Astrocyte (in vitro differentiated cells and primary cell): ENCODE measurements at regions not wholly inside any gene's neighbourhood (a gene's known extent, or its start where the extent isn't known, plus 50 kb on each side); places are given as distances from the start of the nearest gene placed in this dataset.

Source experiments
- EZH2 ChIP-seq: IDR thresholded peaks from 2 replicates; pipeline ENCODE4 v1.6.1; 2012; ENCODE audit warnings: mild to moderate bottlenecking, low read length, inconsistent platforms; ENCODE audit not compliant: insufficient read depth
- TF ChIP-seq, protein P1 (sequence below): IDR thresholded peaks from 2 replicates; pipeline ENCODE4 v1.5.1; 2011; ENCODE audit warnings: low read depth, mild to moderate bottlenecking, inconsistent platforms, low read length, moderate library complexity; ENCODE audit not compliant: insufficient read depth

DNA sequence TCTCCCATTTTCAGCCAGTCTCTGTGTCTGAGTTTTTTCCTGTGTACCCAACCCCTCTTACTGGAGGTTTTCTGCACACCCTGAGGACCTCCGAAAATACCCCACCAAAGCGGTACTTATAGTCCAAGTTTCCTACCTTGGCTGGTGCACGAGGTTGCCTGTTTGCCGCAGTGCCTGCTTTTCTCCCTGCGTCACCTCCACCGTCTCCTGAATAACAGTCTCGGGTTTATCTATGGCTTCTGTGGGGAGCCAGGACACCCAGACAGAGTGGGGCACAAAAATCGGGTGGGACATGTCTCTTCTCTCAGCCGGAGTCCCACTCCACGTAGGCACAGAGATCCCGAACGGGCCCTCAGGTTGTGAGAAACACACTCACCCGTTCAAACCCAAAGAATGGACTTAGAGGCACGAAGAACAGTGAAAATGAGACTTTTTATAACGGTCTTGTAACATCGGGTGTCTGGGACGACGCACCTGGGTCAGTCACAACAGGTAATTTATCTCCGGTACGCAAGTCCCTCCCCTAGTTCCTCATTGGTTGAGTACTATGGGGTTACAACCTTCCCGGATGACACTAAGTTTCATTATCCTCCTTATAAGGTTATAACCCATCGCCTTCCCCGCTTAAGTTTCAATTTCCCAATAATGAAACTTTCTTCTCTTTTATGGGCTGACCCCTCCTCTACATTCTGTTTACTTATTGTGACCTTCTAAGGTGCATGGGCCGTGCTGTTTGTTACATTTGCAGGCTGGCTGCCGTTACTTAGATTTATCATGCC, 970.2 kb upstream of the COX7C start:
- TF ChIP-seq, protein P1, sequence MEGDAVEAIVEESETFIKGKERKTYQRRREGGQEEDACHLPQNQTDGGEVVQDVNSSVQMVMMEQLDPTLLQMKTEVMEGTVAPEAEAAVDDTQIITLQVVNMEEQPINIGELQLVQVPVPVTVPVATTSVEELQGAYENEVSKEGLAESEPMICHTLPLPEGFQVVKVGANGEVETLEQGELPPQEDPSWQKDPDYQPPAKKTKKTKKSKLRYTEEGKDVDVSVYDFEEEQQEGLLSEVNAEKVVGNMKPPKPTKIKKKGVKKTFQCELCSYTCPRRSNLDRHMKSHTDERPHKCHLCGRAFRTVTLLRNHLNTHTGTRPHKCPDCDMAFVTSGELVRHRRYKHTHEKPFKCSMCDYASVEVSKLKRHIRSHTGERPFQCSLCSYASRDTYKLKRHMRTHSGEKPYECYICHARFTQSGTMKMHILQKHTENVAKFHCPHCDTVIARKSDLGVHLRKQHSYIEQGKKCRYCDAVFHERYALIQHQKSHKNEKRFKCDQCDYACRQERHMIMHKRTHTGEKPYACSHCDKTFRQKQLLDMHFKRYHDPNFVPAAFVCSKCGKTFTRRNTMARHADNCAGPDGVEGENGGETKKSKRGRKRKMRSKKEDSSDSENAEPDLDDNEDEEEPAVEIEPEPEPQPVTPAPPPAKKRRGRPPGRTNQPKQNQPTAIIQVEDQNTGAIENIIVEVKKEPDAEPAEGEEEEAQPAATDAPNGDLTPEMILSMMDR, result no peak
- no peak for TF ChIP-seq EZH2
